ENCODE measurements at regions not wholly inside any gene's neighbourhood (a gene's known extent, or its start where the extent isn't known, plus 50 kb on each side); places are given as distances from the start of the nearest gene placed in this dataset.

DNA sequence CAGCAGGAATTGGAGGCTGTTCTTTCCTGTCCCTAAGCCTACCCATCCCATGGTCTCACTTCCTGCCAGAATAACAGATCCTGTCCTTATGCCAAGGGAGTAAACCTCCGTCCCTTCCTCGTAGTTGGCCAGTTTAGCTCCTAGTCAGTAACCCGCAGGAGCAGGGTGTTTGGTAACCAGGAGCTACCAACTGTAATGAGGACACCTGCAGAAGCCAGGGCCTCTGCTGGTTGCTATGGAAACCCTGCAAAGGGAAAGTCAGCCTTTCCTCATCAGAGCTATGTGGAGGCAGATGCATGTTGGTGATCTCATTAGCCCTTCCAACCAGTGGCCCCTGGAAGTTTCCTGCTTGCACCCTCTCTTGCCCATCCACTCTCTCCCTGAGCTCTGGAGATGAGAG lies 368.2 kb upstream of the SULF2 start (continued):
- TF ChIP-seq CBFB (CRISPR knock-in tag; IDR thresholded peaks at IDR 0.05; ENCODE audit: low read depth) = no peak
- TF ChIP-seq, protein P1, sequence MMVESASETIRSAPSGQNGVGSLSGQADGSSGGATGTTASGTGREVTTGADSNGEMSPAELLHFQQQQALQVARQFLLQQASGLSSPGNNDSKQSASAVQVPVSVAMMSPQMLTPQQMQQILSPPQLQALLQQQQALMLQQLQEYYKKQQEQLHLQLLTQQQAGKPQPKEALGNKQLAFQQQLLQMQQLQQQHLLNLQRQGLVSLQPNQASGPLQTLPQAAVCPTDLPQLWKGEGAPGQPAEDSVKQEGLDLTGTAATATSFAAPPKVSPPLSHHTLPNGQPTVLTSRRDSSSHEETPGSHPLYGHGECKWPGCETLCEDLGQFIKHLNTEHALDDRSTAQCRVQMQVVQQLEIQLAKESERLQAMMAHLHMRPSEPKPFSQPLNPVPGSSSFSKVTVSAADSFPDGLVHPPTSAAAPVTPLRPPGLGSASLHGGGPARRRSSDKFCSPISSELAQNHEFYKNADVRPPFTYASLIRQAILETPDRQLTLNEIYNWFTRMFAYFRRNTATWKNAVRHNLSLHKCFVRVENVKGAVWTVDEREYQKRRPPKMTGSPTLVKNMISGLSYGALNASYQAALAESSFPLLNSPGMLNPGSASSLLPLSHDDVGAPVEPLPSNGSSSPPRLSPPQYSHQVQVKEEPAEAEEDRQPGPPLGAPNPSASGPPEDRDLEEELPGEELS (CRISPR knock-in tag; IDR thresholded peaks at IDR 0.05) = no peak
- TF ChIP-seq, protein P2, sequence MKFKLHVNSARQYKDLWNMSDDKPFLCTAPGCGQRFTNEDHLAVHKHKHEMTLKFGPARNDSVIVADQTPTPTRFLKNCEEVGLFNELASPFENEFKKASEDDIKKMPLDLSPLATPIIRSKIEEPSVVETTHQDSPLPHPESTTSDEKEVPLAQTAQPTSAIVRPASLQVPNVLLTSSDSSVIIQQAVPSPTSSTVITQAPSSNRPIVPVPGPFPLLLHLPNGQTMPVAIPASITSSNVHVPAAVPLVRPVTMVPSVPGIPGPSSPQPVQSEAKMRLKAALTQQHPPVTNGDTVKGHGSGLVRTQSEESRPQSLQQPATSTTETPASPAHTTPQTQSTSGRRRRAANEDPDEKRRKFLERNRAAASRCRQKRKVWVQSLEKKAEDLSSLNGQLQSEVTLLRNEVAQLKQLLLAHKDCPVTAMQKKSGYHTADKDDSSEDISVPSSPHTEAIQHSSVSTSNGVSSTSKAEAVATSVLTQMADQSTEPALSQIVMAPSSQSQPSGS (CRISPR knock-in tag; IDR thresholded peaks at IDR 0.05; ENCODE audit: borderline replicate concordance, low read depth) = no peak

DNA sequence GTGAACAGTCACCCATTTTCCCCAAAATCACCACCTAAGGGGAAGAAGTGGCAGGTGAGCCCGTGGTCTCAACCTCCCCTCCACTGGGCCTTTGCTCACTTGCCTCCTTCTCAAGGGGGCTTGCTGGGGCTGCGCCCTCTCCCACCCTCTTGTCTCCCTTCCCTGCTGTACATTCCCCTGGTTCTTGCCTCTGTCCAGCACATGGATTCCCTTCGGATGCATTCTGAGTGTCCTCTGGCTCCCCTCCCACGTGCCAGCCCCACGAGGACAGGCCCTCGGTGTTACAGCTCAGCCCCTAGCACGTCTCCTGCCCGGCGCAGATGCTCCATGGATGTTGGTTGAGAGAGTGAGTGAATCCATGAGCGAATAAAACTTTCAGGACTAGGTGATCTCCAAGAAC lies 367.8 kb upstream of the SULF2 start:
- ATAC-seq = no peak
- Mint-ChIP-seq H3K4me1 (peaks cover 16% of the 10 kb centered on the region), H3K4me3 (no peak overlapping the region), H3K9me3 (peaks cover 24% of the 10 kb centered on the region), H3K27ac (no peak overlapping the region), H3K36me3 (peaks cover 18% of the 10 kb centered on the region), H3K27me3 (ENCODE audit: low read depth) (no peaks in the 10 kb centered on the region; the same call in 1 of the 2 replicates)
- POLR2A ChIA-PET = no interaction called here
- no peak for DNase-seq (ENCODE audit: low spot score)
- TF ChIP-seq, protein P3, sequence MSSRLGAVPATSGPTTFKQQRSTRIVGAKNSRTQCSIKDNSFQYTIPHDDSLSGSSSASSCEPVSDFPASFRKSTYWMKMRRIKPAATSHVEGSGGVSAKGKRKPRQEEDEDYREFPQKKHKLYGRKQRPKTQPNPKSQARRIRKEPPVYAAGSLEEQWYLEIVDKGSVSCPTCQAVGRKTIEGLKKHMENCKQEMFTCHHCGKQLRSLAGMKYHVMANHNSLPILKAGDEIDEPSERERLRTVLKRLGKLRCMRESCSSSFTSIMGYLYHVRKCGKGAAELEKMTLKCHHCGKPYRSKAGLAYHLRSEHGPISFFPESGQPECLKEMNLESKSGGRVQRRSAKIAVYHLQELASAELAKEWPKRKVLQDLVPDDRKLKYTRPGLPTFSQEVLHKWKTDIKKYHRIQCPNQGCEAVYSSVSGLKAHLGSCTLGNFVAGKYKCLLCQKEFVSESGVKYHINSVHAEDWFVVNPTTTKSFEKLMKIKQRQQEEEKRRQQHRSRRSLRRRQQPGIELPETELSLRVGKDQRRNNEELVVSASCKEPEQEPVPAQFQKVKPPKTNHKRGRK (CRISPR knock-in tag; IDR thresholded peaks at IDR 0.05; ENCODE audit: borderline replicate concordance) = no peak
- TF ChIP-seq, protein P4, sequence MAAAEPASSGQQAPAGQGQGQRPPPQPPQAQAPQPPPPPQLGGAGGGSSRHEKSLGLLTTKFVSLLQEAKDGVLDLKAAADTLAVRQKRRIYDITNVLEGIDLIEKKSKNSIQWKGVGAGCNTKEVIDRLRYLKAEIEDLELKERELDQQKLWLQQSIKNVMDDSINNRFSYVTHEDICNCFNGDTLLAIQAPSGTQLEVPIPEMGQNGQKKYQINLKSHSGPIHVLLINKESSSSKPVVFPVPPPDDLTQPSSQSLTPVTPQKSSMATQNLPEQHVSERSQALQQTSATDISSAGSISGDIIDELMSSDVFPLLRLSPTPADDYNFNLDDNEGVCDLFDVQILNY (CRISPR knock-in tag; IDR thresholded peaks at IDR 0.05) = no peak
- TF ChIP-seq TCF7 (CRISPR knock-in tag; IDR thresholded peaks at IDR 0.05; ENCODE audit: low read depth) (no peak), NR2C2 (CRISPR knock-in tag; IDR thresholded peaks at IDR 0.05) (no peak), ZNF671 (CRISPR knock-in tag; IDR thresholded peaks at IDR 0.05) (no peak), SOX15 (CRISPR knock-in tag; IDR thresholded peaks at IDR 0.05) (no peak), MYBL2 (CRISPR knock-in tag; IDR thresholded peaks at IDR 0.05) (no peak)
- TF ChIP-seq, protein P5, sequence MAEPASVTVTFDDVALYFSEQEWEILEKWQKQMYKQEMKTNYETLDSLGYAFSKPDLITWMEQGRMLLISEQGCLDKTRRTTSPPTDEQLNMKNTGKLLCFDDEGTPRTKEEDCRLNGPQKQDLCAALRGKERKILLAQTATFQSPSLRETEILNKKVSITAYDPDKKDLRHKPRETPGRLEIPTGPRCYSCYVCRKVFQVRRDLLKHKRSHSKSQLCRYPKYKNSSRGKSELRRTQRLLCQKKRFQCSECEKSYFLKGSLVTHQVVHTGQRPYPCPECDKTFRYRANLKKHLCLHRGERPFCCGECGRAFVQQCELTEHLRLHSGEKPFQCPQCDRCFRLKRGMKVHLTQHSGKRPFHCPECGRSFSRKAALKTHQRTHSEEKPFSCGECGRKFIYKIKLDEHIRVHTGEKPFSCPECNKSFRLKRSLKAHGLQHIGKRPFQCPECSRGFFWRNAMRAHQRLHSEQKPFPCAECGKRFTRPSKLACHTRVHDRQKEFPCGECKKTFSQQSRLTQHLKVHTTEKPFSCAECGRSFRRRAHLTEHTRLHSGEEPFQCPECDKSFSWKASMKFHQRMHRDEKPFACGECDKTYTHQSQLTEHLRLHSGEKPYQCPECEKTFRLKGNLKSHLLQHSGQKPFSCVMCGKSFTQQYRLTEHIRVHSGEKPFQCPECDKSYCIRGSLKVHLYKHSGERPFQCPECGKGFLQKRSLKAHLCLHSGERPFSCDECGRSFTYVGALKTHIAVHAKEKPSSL (CRISPR knock-in tag; conservative IDR thresholded peaks at IDR 0.05) = no peak
- TF ChIP-seq, protein P6, sequence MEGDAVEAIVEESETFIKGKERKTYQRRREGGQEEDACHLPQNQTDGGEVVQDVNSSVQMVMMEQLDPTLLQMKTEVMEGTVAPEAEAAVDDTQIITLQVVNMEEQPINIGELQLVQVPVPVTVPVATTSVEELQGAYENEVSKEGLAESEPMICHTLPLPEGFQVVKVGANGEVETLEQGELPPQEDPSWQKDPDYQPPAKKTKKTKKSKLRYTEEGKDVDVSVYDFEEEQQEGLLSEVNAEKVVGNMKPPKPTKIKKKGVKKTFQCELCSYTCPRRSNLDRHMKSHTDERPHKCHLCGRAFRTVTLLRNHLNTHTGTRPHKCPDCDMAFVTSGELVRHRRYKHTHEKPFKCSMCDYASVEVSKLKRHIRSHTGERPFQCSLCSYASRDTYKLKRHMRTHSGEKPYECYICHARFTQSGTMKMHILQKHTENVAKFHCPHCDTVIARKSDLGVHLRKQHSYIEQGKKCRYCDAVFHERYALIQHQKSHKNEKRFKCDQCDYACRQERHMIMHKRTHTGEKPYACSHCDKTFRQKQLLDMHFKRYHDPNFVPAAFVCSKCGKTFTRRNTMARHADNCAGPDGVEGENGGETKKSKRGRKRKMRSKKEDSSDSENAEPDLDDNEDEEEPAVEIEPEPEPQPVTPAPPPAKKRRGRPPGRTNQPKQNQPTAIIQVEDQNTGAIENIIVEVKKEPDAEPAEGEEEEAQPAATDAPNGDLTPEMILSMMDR (IDR thresholded peaks at IDR 0.05) = no peak
- TF ChIP-seq, protein P7, sequence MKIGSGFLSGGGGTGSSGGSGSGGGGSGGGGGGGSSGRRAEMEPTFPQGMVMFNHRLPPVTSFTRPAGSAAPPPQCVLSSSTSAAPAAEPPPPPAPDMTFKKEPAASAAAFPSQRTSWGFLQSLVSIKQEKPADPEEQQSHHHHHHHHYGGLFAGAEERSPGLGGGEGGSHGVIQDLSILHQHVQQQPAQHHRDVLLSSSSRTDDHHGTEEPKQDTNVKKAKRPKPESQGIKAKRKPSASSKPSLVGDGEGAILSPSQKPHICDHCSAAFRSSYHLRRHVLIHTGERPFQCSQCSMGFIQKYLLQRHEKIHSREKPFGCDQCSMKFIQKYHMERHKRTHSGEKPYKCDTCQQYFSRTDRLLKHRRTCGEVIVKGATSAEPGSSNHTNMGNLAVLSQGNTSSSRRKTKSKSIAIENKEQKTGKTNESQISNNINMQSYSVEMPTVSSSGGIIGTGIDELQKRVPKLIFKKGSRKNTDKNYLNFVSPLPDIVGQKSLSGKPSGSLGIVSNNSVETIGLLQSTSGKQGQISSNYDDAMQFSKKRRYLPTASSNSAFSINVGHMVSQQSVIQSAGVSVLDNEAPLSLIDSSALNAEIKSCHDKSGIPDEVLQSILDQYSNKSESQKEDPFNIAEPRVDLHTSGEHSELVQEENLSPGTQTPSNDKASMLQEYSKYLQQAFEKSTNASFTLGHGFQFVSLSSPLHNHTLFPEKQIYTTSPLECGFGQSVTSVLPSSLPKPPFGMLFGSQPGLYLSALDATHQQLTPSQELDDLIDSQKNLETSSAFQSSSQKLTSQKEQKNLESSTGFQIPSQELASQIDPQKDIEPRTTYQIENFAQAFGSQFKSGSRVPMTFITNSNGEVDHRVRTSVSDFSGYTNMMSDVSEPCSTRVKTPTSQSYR (CRISPR knock-in tag; IDR thresholded peaks at IDR 0.05) = no peak
- TF ChIP-seq, protein P8, sequence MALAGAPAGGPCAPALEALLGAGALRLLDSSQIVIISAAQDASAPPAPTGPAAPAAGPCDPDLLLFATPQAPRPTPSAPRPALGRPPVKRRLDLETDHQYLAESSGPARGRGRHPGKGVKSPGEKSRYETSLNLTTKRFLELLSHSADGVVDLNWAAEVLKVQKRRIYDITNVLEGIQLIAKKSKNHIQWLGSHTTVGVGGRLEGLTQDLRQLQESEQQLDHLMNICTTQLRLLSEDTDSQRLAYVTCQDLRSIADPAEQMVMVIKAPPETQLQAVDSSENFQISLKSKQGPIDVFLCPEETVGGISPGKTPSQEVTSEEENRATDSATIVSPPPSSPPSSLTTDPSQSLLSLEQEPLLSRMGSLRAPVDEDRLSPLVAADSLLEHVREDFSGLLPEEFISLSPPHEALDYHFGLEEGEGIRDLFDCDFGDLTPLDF (CRISPR knock-in tag; IDR thresholded peaks at IDR 0.05) = no peak
- CTCF ChIA-PET = interaction anchor here (1.1 to 1.2 kb wide), 2 partner anchors 143 to 477 kb away, joined by 3 to 4 read pairs; no protein-coding TSS in a partner anchor
